ENCODE measurements at regions not wholly inside any gene's neighbourhood (a gene's known extent, or its start where the extent isn't known, plus 50 kb on each side); places are given as distances from the start of the nearest gene placed in this dataset.

- no peak for DNase-seq
Measured at GRCh38 chr5:2257326-2258244, 374.9 kb upstream of the IRX4 start.

DNA sequence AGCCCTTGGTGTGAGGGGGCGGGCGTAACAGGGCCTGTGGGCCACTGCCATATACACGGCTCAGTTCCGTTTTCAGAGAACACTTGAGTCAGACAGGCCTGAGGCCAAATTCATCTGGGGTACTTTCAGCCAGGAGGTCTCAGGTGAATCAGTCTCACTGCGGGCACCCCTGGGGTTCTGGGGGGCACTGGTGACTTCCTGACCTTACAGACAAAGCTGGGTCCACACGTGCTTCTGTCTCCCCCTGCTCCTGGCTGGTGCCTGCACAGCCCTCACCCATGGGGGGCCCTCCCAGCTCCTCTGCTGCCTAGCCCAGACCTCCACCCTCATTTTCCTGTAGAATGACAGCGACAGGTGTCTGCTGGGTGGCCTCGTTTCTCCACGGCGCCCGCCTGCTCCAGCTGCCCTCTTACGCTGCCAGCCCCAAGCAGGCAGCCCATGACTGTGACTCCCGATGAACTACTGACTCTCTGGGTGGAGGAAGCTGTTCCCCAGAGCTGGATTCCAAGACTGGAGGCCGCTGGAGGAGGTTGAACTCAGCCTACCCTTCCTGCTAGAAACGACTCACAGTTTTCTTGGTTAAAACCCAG lies 374.1 kb upstream of the IRX4 start:
- DNase-seq = no peak

DNA sequence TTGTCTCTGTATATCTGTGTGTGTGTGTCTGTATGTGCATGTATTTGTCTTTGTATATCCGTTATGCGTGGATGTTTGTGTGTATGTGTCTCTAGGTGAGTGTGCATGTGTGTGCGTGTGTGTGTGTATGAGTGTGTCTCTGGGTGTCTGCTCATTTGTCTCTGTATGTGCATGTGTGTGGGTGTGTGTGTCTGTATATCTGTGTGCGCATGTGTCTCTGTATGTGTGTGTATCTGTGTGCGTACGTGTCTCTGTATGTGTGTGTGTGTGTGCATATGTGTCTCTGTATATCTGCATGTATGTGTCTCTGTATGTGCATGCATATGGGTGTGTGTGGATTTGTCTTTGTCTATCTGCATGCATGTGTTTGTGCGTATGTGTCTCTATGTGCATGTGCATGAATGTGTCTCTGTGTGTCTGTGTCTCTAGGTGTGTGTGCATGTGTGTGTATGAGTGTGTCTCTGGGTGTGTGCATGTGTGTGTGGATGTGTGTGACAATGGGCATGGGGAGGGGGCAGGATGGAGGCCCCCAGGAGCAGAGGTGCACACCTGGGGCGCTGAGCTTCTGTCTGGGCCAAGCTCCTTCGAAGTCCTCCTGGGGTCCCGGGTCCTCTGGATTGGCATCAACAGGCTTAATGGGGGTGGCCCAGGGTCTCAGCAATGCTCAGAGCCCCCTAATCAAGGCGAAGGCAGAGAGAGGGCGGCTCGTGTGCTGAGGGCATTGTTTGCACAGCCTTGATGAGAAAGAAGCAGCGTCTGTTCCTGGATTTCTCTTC lies 373.4 kb upstream of the IRX4 start:
- no peak for DNase-seq

- no peak for DNase-seq
Measured at GRCh38 chr5:2254880-2255750, 372.4 kb upstream of the IRX4 start.

GRCh38 chr5:2254406-2254805 lies 371.7 kb upstream of the IRX4 start:
- DNase-seq = no peak

- DNase-seq = no peak
Measured at GRCh38 chr5:2253040-2253975, 370.6 kb upstream of the IRX4 start.

GRCh38 chr5:2251751-2252150 lies 369.0 kb upstream of the IRX4 start:
- no peak for DNase-seq

DNA sequence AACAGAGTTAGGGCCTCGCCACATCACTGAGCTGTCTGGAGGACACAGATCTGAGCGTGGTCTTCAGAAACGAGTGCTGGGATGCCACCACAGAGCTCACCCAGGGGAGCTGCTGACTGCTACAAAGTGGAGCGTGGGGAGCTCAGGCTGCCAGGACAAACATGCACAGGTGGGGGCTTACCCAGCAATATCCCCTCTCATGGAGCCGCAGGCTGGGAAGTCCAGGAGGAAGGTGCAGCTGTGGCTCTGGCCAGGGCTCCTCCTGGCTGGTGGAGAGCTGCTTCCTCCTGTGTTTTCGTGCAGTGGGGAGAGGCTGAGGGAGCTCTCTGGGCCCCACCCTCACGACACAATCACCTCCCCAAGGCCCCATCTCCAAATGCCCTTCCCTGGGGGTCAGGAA lies 368.6 kb upstream of the IRX4 start:
- no peak for DNase-seq

- no peak for DNase-seq
Measured at GRCh38 chr5:2250365-2250950, 367.7 kb upstream of the IRX4 start.

DNA sequence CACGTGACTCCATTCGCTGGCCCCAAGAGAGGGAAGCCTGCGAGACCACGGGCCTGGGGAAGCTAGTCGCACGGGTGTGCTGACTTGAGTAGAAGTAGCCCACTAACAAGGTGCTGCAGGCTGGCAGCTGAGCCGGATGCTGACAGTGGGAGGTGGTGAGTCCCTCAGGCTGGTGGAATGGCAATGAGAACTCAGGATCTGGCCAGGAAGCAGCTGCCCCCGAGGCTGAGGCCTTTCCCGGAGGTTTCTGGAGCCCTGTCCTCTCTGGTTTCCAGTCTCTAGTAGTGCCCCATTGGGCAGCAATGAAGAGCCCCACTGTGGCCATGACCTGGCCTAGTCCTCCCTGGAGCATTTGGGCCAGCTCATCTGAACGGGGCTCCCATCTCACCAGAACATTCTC lies 366.7 kb upstream of the IRX4 start:
- DNase-seq = no peak

DNA sequence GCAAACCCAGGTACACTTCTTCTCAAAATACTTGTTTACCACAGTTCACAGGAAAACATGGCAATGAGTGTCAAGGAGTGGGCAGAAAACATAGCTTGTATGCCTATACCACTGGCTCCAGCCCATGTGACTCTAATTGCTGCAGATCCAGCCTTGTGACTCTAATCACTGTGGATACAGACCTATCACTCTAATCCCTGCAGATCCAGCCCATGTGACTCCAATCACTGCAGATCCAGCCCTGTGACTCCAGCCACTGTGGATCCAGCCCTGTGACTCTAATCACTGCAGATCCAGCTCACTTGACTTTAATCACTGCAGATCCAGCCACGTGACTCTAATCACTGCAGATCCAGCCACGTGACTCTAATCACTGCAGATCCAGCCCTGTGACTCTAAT lies 366.3 kb upstream of the IRX4 start:
- DNase-seq = no peak

DNA sequence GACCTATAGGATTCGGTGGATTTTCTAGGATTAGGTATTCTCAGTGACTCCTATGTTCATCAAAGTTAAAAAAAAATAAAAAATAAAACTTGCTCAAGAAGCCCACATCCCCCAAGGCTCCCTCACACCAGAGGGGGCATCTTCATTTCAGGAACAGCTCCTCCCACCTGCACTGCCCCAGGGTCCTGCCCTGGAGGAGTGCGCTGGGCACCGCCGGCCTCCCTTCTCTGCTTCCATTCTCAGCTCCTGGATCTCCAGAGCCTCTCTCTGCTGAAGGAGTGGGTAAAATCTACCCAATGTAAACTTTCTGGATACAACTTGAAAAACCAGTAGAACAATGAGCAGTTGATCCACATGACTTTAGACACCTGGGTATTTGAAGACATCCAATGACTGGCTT lies 359.8 kb upstream of the IRX4 start:
- DNase-seq = no peak

DNA sequence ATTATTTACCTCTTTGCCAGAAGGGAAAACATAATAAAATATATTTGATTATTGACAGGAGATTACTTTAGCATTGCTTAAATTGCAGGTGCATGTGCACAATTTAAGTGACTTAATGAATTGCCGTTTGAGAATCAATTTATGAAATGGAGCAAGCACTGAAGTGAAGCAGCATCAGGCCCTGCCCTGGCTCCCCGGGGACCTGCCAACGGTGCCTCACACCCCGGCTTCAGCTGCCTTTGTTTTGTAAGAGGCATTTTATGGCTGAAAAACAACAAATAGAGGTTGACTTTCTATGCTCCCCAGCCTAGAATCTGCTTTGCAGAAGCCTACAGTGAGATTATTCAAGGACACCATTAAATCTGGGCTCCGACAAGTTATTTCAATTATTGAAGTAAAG lies 359.1 kb upstream of the IRX4 start:
- DNase-seq = no peak

DNA sequence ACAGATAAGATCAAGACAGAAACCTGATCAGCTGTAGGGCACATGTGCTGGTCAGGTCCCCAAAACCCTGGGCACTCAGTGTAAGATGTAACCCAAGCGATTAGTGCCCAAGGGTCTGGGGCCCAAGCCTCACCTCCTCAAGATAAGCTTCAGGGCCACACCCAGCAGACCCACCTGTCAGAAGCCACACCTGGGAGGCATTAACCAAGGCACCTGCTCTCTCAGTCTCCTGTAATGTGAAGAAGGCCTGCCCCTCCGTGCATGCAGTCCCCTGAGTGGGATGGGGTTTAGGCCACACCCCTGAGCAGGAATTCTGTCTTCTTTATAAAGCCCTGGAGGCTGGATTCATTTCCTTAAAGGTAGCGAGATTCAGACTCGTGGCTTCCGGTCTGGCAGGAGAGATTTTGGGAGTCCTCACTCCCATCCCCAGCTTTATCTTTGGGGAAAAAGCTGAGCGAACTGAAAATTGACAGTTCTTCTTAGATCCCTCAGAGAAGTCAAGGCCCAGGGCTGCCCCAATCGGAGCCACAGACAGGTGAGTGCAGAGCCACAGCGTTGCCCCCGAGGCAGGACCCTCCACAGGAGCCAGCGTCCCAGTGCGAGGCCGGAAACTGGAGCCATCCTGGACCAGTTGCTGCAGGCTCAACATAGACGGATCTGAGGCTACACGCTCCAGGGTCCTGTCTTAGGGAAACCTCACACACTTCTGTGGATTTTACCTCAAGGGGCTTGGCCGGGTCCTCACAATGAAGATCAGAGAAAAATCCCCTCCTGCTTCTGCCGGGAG lies 357.6 kb upstream of the IRX4 start:
- DNase-seq = no peak

DNA sequence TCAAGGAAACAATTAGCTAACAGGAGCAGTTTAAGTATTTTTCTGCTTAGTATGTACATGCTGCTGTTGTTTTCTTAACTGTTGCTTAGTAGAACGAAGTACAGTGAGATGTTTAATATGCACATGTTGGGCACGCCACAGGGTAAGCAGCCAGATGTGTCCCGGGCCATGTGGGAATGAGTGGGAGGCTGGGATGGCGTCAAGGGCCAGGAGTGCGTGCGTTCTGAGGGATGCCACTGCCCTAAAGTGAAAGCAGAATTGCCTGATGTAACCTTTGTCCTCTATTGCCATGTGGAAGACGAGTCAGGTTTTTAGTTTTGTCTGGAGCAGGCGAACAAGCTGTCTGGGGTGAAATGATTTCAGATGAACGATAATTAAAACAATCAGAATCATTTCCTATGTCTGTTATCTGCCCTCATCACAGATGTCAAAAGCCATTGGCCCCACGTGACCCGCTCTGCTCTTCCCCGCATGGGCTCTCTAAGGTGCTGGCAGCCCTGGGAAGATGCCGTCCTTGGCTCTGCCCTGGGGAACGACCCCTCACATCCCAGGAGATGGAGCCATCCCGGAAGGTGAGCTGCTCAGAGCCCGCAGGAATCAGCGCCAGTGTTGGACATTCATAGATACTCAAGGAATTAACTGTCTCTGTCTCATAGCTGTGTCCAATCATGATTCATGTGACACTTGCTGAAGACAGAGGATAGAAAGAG lies 356.6 kb upstream of the IRX4 start:
- no peak for DNase-seq

DNA sequence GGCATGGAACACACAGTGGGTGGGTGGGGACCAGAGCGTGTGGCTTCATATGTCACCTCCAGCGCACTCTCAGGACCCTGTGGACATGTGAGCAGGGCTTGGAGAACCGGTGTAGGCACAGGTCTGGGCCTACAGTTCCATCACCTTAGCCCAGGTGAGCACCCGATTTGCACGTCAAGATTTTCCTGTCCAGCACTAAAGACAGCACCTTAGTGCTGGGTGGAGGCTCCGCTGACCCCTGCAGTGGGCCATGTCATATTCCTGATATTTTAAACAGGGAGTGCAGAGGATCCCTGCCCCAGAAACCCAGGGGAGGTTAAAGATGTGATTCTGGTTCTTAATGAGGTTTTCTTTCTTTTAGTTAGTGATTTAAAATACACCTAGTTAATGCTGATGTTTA lies 356.0 kb upstream of the IRX4 start:
- no peak for DNase-seq

DNA sequence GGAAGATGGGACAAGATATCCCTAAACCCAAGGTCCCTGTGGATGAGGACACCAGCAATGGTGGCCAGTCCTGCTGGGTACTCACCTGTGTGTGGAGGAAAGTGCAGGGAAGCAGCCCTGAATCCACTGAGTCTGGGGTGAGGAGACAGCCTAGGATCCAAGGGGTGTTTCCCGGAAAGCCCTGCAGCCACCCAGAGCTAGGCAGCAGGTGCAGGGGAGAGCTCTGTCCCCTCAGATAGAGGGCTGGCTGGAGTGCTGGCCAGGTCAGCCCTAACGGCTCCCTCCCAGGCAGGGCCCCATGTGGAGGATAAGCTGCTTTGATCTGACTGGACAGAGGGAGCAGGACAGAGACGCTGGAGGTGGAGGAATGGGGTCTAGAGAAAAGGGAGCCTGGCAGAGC lies 344.7 kb upstream of the IRX4 start:
- DNase-seq = no peak

GRCh38 chr5:2224689-2225088 lies 342.0 kb upstream of the IRX4 start:
- DNase-seq = no peak

GRCh38 chr5:2223303-2223702 lies 340.6 kb upstream of the IRX4 start:
- DNase-seq = no peak
